Neural progenitor cell (in vitro differentiated cells): ENCODE measurements at regions not wholly inside any gene's neighbourhood (a gene's known extent, or its start where the extent isn't known, plus 50 kb on each side); places are given as distances from the start of the nearest gene placed in this dataset.

Experiments
- CTCF ChIP-seq: fragments of 200-600 bp; sonication (generic); IDR thresholded peaks from 2 replicates; pipeline ENCODE4 v1.5.1; 2017; ENCODE audit warnings: antibody characterized with exemption, mild to moderate bottlenecking
- EZH2 ChIP-seq: fragments of 200-600 bp; sonication (generic); IDR thresholded peaks from 2 replicates; pipeline ENCODE4 v1.6.1; 2017; ENCODE audit warnings: antibody characterized with exemption, mild to moderate bottlenecking, moderate library complexity
- EZH2phosphoT487 ChIP-seq: fragments of 200-600 bp; sonication (generic); IDR thresholded peaks from 2 replicates; pipeline ENCODE4 v1.6.1; 2017; ENCODE audit warnings: antibody characterized with exemption

DNA sequence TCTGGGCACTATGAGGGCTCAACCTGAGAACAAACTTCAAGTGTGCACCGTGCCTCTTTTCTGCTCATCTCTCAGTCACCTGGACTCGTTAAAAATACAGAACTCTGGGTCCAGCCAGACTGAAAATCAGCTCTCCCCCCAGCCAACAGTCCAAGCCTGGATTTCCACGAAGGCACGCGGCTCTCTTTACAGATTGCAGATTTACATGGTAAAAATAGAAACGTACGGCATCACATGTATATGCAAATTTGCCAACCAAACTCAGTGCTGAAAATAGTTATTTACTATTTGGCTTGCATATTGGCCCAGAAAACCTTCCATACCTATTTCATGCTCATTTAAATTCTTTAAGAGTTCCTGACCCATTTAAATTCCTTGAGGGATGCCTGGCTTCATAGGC is 315.8 kb downstream of the MAF start:
- no peak for TF ChIP-seq CTCF
- no peak for TF ChIP-seq EZH2
- TF ChIP-seq EZH2phosphoT487 = no peak
